ENCODE measurements at regions not wholly inside any gene's neighbourhood (a gene's known extent, or its start where the extent isn't known, plus 50 kb on each side); places are given as distances from the start of the nearest gene placed in this dataset.

DNA sequence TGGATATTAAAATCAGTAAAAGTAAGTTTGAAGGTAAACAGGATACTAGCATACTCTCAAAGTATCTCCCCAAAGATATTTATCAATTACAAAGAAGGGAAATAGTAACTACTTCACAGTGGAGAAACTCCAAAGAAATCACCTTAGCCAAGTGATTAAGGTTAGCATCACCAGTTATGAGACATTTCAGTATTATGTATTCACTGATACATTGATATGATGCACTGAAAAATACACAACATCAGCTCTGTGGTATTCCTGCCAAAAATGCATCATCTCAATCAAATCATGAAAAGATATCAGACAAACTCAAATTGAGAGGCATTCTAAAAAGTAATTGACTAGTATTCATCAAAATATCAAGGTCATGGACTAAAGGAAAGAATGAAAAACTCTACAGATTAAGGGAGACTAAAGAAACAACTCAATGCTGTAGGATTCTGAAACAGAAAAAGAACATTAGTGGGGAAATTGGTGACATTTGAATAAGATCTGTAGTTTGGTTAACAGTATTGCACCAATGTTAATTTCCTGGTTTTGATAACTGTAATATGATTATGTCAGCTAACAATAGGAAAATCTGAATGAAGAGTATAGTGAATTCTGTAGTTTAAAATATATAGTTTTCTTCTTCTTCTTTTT, 215.4 kb downstream of the UACA start:
- no peak for DNase-seq

DNA sequence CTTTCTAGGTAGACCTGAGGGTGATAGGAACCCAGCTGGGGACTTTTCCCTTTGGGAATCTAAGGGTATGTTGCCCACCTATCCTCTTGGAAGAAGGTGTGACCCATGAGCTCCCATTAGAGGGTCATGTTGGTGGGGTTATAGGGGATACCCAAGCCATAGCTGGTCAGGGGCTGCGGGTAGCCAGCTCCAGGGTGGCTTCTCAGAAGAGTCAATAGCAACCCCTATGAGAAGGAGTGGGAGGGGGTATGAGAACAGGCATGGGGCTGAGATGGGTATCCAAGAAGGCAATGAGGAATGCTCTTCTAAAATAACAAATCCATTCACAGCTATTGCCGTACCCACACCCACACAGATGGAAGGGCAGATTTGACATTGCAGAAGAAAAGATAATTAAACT, 217.8 kb downstream of the UACA start:
- no peak for DNase-seq

DNA sequence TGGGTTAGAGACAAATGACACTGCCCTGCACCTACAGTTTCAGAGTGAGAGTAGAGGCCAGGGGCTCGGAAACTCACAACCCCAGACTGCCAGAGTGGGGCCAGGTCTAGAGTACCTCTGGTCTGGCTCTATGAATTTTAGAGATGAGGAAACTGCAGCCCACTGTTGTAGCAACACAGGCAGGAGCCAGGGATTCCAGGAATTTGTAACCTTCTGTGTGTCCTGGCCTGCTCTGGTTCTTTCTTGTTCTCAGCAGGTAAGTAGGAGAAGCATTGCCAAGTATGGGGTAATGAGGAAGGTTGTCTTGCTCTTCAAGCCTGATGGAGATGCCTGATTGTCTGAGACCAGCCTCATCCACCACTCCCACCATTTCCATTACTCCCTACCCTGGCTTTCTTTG, 221.8 kb downstream of the UACA start:
- DNase-seq, result no peak

DNA sequence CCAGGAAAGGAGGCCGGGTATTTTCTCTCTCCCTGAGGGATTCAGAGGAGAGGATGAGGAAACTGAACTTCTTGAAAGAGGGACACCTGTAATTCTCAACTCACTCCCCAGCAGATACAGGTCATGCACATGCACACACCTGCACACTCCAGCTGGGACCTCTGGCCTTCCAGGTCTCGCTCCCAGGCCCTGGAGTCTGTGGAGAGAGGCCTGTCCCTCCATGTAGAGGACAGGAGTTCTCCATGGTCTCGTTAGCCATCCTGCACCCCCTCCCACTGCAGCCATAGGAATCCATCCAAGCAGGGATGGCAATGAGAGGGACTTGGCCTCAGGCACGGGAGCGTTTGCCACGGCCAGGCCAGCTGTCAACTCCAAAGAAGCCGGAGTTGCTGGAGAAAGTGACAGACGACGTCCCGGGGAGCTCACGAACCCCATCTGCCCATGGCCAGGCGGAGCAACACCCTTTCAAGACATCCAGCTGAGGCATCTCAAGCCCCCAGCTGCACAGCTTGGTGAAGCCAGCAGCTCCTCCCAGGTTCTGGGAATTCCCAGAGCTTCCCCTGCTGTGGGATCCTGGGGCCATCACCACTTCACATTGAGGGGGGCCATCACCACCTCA, 223.3 kb downstream of the UACA start:
- no peak for DNase-seq

DNA sequence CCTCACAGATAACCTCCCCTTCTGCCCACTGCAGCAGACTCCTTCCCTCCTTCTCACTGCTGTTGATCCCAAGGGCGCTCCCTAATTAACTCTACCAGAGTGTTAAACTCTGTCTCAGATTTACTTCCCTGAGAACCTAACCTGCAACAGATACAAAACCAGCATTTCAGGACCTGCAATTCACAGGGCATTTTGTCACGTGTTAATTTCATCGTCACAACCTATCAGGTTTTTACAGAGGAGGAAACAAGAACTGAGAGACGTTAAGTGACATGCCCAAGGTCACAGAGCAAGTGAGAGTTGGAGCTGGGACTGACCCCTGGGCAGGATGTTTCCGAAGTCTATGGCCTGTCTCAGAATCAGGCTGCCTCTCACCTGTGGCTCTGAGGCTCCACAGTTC, 223.9 kb downstream of the UACA start:
- no peak for DNase-seq

DNA sequence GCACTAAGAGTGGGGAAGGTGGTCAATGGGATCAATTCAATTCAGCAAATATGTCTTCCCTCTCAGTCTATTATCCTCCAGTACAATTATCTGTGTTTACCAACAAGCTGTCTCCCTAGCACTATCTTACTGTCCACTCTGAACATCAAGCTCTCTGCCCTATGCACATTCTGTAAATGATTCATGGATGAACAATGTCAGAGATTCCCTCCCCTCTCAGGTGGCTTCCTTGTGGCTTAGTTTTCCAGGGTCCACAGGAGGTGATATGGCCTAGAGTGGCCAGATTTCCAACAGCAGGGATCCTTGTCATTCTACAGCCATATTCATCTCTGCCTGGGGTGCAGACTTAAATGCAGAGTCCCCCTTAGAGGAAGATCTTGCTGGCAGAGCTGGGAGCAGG, 225.1 kb downstream of the UACA start:
- no peak for DNase-seq

DNA sequence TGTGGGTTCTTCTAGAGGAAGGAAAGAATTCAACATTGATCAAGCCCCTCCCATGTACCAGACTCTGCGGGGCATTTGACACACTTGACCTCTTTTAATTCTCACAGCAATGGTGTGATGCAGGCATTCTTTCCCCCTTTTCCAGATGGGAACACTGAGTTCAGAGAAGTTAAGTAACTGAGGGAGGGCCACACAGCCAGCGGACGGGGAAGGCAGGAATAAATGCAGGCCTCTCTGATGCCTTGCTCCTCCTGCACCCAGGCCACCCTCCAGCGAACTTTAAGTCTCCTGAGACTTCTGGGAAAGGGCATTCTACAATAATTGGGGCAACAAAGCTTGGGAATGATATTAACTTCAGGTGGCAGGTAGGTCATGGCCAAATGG, 227.4 kb downstream of the UACA start:
- DNase-seq, result no peak

DNA sequence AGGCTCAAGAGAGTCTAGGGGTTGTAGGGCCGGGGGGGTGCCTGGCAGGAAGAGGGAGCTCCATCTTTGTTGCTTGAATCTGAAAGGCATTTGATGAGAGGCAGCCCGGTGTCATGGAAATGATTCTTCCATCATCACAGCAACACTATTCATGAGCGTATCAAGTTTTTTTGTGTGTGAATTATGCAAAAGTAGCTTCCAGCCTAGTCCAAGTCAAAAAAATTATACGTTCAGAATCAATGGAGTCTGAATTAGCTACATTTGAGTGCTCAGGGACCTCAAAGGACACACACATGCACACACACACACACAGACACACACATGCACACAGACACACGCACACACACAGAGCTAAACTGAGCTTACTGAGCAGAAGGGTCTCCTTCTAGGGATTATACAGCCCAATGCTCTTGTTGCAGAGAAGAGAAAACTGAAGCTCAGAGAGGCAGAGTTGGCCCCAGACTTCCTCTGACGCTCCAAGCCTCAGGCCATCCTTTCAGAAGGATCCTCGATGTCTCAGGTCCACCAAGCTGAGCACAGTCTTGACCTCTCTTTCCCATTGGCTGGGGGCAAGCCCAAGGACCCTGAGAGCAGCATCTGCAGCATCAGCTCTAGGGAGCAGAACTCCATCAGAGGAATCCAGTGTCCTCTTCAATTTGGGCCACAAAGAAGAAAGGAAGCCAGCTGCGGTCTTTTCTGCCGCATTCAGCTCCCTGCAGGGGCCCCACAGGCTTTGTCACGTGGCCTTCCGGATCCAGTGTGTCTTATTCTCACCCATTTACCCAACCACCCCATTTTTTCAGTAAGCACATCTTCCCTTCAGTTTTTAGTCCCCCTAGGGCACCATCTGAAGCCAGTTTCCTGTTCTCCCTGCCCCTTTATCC, 228.0 kb downstream of the UACA start:
- DNase-seq, result no peak

DNA sequence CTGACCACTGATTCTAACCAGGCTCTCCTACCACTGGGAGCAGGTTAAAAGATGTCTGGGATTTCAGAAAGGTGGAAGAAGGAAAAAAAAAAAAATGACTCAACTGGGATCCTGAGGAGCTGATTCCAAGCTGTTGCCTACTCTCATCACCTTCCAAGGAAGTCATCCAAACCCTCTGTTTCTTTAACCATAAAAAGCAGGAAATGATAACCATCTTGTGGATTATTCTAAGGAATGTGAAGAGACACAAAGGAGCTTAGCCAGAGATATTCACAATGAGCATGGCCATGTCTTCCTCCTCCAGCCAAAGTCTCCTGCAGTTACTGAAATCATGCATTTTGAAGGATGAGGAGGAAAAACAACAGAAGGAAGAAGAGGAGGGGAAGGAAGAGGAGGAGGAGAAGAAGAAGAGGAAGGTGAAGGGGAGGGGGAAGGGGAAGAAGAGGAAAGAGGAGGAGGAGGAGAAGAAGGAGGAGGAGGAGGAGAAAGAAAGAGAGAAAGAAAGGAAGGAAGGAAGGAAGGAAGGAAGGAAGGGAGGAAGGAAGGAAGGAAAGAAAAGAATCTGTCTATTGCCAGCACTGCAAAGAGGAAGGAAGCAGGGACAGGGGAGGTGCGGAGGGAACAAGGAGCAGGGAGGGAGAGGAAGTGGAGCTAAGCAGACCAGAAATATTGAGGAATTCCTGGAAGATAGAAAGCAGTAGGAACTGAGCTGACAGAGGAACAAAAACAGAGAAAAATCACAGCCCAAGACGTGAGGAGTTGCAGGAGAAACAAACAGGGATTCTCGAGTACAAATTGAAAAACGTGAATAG, 229.2 kb downstream of the UACA start:
- DNase-seq, result no peak

DNA sequence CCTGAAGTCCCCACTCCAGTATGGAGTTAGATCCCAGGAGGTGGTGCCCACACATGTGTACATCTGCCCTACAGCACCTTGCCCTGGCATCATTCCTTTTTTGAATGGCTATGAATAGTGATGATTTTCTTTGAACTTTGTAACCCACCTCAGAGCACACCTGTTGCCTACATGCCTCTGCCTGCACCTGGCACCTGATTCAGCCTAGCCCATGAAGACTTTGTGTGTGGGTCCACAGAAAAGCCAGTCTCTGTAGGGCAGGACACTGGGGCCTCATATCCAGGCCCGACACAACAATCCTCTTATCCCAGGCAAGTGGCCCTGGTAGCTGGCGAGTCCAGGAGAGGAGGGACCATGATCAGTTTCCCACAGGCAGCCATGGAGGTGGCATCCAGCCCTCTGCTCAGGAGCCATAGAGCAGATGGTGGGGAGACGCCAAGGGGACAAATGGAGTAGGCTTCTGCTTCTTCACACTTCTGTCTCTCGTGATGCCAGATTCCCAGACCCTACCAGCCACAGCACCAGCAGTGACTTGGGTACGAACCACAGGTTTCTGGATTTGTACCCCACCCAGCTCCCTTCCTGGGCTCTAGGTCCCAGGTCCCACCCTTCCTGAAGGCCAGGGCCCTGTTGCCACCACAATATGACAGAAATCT, 230.7 kb downstream of the UACA start:
- DNase-seq, result no peak

DNA sequence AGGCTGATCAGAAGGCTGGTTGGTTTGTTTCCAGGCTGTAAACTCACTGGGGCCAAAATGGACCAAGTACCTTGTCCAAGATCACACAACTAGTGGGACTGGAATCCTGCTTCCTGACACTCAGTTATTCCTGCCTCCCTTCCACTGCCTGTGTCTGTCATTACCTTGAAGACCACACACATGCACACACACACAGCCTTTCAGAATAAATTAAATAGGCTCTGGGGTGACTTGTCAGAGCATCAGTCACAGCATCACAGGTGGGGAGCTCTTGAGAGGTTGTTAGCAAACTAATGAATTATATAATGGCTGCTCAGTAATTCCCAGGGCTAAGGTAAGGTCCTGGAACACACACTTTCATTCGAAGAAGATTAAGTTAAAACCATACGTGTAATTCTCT, 231.8 kb downstream of the UACA start:
- DNase-seq, result no peak

DNA sequence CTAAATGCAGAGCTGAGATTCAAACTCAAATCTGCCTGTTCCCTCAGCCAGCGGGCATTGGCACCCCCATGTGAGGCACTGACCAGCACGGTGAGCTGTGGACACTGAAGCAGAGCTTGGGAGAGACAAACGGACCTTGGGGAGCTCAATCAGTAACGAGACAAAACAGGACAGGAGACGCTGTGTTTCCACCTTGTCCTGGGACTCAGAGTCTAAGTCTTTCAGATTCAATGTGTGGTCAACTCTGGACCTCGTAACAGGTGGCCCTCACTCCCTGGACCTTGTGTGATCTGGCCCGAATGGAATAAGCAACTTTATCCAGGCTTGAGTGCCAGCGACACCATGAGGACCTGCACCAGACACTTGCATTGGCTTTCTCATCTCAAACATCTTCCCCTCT, 232.5 kb downstream of the UACA start:
- DNase-seq, result no peak

DNA sequence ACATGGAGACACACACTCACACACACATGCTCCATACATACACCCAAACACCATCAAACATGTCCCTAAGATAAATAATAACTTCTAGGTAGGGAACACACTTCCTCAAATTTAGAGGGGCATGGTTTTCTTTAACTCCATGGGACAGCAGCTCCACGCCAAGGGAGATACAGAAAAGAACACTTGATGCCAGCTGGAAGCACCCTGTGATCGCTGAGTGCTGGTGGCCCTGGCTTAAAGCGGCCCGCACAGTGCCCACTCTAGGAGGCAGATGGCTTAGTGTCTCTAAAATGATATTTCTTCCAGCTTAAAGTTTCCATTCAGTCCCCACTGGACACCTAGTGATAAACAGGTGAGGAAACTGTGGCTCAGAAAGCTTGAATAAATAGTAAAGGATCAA, 232.9 kb downstream of the UACA start:
- DNase-seq, result no peak

DNA sequence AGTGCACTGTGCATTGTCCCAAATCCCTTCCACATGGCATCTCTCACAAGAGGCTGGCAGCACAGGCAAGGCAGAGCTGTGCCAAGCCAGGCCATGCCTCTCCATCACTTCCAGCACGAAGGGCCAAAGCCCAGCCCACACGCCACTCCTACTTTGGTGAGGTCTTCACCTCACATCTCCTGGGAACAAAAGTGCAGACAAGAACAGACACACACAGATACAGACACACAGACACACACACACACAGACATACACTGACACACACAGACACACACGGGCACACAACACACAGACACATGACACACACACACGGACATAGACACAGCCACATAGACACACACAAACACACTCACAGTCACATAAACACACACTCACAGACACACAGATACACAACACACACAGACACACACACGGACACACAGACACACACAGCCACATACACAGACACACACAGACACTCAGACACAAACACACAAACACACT, 233.3 kb downstream of the UACA start:
- no peak for DNase-seq

DNA sequence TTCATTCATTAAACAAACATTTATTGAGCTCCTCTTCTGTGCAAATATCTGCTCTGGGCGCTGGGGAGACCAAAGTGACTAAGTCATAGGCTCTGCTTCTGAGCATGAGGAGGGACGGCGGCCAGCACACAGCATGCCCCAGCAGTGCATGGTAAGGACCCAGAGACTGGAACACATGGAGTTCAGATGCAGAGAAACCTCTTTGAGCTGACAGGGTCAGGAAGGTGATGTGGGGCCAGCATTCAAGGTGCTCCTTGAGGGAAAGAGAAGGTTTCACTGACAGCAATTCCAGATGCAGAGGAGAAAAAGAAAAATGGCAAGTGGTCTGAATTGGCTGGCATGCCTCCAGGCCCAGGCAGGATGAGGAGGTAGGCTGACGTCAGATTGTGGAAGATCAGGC, 234.5 kb downstream of the UACA start:
- no peak for DNase-seq

DNA sequence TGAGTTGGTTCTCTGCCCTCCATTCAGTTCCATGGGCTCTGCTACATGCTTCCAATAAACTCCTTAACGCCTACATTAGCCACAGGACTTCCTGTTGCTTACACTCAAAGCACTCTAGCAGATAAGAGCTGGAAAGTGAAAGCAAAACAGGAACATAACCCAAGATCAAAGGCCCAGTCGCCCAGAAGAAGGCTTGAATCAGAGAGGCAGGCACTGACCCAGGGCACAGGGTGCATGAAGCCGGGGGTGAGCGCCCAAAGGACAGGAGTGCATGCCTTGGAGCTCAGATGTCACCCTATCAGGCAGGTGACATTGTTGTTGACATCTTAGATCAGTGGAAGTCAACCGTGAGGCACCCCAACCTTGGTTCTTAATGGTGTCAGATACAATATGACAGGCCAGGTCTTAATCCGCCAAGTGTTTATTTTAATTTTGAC, 235.1 kb downstream of the UACA start:
- DNase-seq, result no peak

DNA sequence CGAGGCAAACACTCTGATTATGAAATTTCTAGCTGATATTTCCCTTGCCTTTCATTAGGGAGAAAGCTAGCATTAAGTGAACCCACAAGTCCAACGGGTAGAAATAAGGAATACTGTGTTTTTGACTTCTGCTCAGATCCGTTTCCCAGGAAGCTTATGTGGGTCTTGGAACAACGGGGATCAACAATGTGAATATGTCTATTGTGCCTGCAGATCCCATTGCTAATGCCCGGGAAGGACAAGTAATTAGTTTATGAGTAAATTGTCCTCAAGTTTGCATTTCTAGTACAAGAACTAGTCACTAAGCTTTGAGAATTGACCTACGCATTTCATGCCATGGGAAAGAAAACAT, 236.4 kb downstream of the UACA start:
- DNase-seq, result no peak

DNA sequence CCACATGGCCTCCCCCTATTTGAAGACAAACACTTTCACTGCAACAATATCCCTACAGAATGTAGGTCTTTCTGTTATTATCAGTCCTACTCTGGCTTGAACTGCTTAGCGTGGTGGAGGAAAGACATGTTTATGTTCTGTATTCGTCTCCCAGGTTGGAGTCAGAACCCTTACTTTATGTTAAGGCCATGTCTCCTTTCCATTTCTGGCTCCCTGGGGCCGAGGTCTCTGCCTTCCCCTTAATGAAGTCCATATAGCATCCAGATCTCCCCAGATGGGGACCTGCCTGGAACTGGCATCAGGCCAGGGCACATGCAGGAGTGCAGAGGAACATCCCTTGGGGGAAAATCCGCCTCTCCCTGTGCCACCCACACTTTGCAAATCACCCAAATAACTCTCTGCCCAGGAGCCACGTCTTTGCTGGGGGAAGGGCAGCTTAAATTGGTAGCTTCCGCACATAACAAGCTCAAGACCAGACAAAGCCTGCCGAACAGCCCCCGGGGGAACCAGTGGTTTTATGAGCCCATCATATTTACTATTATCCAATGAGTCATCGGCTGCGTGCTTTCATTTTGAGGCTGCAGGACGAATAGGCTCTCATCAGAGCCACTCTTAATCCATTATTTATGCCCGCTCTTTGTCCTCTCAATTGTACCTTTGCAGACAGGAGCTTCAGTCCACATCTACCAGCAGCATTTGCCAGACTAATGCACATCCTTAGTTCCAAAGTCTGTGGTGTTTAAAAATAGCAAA, 237.0 kb downstream of the UACA start:
- DNase-seq, result peak; percentile 49 to 67

DNA sequence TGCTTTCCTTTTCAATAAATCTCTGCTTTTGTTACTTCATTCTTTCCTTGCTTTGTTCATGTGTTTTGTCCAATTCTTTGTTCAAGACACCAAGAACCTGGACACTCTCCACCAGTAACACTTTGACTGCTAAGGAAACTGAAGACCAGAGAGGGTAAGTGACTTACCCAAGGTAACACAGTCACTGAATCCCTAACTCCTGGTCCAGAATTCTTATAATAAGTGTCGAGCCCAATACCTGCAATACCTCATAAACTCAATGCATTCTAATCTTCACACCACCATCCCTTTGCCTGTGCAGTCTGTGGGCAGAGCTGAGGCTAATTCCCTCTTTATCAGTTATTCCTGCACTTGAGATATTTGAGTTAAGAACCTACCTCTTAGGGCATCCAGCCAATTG, 237.8 kb downstream of the UACA start:
- no peak for DNase-seq

DNA sequence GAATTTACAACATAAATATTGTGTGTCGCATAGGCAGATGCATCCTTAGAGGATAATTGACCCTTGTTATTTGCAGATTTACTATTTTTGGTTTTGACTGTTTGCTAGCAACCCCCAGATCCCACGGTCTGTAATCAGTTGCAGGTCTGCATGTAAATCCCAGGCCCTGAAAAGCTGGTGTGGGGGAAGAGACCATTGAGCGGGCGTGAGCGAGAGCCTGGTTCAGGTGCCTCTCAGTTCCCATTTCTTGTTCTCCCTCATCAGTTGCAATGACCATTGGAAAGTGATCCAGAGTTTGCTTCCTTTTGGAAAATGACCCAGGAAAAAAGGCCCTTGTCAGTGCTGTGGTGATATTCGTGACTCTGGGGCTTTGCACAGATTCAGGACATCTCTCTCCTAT, 238.9 kb downstream of the UACA start:
- no peak for DNase-seq

DNA sequence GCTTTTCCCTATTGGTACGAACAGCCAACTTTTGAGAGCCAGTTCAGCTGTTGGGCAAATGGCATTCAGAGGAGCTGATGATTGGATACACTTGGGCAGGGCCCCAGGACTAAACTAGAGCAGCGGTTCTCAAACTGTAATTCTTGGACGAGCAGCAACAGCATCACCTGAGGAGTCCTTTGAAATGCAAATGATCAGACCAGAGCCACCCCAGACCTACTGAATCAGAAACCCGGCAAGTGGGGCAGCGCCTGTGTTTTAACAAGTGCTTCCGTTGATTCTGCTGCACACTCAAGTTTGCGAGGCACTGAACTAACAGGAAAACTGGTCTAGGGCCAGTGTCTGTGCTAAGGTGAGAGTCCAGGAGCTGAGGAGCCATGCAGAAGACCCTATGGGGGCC, 239.7 kb downstream of the UACA start:
- DNase-seq, result no peak

DNA sequence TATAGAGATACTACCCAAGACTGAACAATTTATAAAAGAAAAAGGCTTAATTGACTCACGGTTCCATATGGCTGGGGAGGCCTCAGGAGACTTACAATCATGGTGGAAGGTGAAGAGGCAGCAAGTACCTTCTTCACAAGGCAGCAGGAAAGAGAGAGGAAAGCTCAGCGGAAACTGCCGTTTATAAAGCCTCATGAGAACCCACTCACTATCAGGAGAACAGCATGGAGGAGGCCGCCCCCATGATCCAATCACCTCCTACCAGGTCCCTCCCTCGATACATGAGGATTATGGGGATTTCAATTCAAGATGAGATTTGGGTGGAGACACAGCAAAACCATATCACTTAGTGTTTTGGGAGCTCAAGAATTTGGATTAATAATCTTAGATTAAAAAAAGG, 240.2 kb downstream of the UACA start:
- DNase-seq, result no peak
